PC-9 (cell line): ENCODE measurements at regions not wholly inside any gene's neighbourhood (a gene's known extent, or its start where the extent isn't known, plus 50 kb on each side); places are given as distances from the start of the nearest gene placed in this dataset.

Experiments used
- BruUV-seq: library from RNA; stranded (reverse); fragments of 400-500 nt; replicated peaks from 2 replicates; lab custom pipeline; 2021; lab: Mats Ljungman, UMichigan
- CTCF ChIA-PET: fragments of 300-600 bp; sonication (Branson Sonifier 250); formaldehyde crosslinking; loops from one replicate; lab custom pipeline; 2022; ENCODE audit warnings: antibody characterized with exemption; lab: Charles Lee
- POLR2A ChIA-PET: fragments of 300-600 bp; sonication (Branson Sonifier 250); formaldehyde crosslinking; loops from one replicate; lab custom pipeline; 2022; ENCODE audit warnings: antibody characterized with exemption; ENCODE audit not compliant: unreplicated experiment; lab: Charles Lee
- DNase-seq, 2 experiments: peaks; one replicate each; pipeline versions ENCODE4 v3.0.0 to v3.0.0-alpha.2; 2015 to 2022; ENCODE audit warnings: mixed read lengths in 1 of 2
- H2AFZ ChIP-seq: fragments of 200-600 bp; sonication (generic); 2 replicates; pipeline ENCODE4 v1.8.1; 2017; ENCODE audit warnings: antibody characterized with exemption
- H3F3A ChIP-seq: fragments of 200-600 bp; sonication (generic); 2 replicates; pipeline ENCODE4 v1.8.1; 2017; ENCODE audit warnings: antibody characterized with exemption, mild to moderate bottlenecking, low read depth; ENCODE audit not compliant: insufficient read depth
- H3K27ac ChIP-seq: fragments of 200-600 bp; sonication (generic); 2 replicates; pipeline ENCODE4 v1.6.1; 2016; ENCODE audit warnings: mixed run types
- H3K27me3 ChIP-seq: fragments of 200-600 bp; sonication (generic); 2 replicates; pipeline ENCODE4 v1.6.1; 2016; ENCODE audit warnings: low read depth, mixed run types; ENCODE audit not compliant: insufficient read depth
- H3K36me3 ChIP-seq: fragments of 200-600 bp; sonication (generic); 2 replicates; pipeline ENCODE4 v1.6.1; 2016; ENCODE audit warnings: low read depth, mixed run types
- H3K4me1 ChIP-seq: fragments of 200-600 bp; sonication (generic); replicated peaks from 2 replicates; pipeline ENCODE4 v1.6.1; 2016; ENCODE audit warnings: mixed run types; ENCODE audit not compliant: insufficient read depth
- H3K4me2 ChIP-seq: fragments of 200-600 bp; sonication (generic); 2 replicates; pipeline ENCODE4 v1.6.1; 2017; ENCODE audit warnings: mixed run types
- H3K4me3 ChIP-seq: fragments of 200-600 bp; sonication (generic); 2 replicates; pipeline ENCODE4 v1.6.1; 2016; ENCODE audit warnings: mixed run types
- H3K79me2 ChIP-seq: fragments of 200-600 bp; sonication (generic); 2 replicates; pipeline ENCODE4 v1.6.1; 2017; ENCODE audit warnings: low read depth, mixed run types
- H3K9me2 ChIP-seq: fragments of 200-600 bp; sonication (generic); 2 replicates; pipeline ENCODE4 v1.8.1; 2017; ENCODE audit warnings: mild to moderate bottlenecking; ENCODE audit not compliant: insufficient read depth
- H3K9me3 ChIP-seq: fragments of 200-600 bp; sonication (generic); 2 replicates; pipeline ENCODE4 v1.8.1; 2016; ENCODE audit warnings: low read depth; ENCODE audit not compliant: insufficient read depth
- H4K20me1 ChIP-seq: fragments of 200-600 bp; sonication (generic); 2 replicates; pipeline ENCODE4 v1.8.1; 2017; ENCODE audit not compliant: insufficient read depth
- CTCF ChIP-seq: fragments of 200-600 bp; sonication (generic); conservative IDR thresholded peaks from 2 replicates; pipeline ENCODE4 v1.6.1; 2017; ENCODE audit warnings: mixed run types, antibody characterized with exemption, mild to moderate bottlenecking, moderate library complexity
- EZH2 ChIP-seq: fragments of 200-600 bp; sonication (generic); IDR thresholded peaks from 2 replicates; pipeline ENCODE4 v1.8.0; 2017; ENCODE audit warnings: antibody characterized with exemption, low read depth
- intact Hi-C: fragments of 100-400 bp; cut with micrococcal nuclease; formaldehyde crosslinking; loops from one replicate; pipeline ENCODE4 v1.10.0; 2022; ENCODE audit not compliant: unreplicated experiment

GRCh38 chr5:88034520-88034919 is 234.1 kb downstream of the TMEM161B start:
- no peak overlapping the region for H3K27ac ChIP-seq
- no peak for DNase-seq
- H2AFZ ChIP-seq = no peak overlapping the region
- intact Hi-C loops = no loop called here
- BruUV-seq = no TSS peak
- ChIA-PET CTCF (no interaction called here), POLR2A (no interaction called here)
- H3K4me2 ChIP-seq = no peak overlapping the region
- no peaks in the 10 kb centered on the region for H3K79me2 ChIP-seq
- H4K20me1 ChIP-seq = no peaks in the 10 kb centered on the region
- no peaks in the 10 kb centered on the region for H3K36me3 ChIP-seq
- no peaks in the 10 kb centered on the region for H3F3A ChIP-seq
- H3K4me1 ChIP-seq = no peaks in the 10 kb centered on the region
- no peaks in the 10 kb centered on the region for H3K9me2 ChIP-seq
- H3K9me3 ChIP-seq = no peaks in the 10 kb centered on the region; the same call in 1 of the 2 replicates
- no peak for TF ChIP-seq EZH2
- TF ChIP-seq CTCF = no peak
- no peaks in the 10 kb centered on the region for H3K27me3 ChIP-seq
- no peak overlapping the region for H3K4me3 ChIP-seq

GRCh38 chr5:88033191-88033590 is 235.5 kb downstream of the TMEM161B start:
- Histone ChIP-seq H3K9me2 (no peaks in the 10 kb centered on the region), H3K36me3 (no peaks in the 10 kb centered on the region), H3K27me3 (no peaks in the 10 kb centered on the region), H4K20me1 (no peaks in the 10 kb centered on the region), H3K27ac (no peak overlapping the region), H3F3A (no peaks in the 10 kb centered on the region), H3K4me2 (no peak overlapping the region), H2AFZ (no peak overlapping the region), H3K79me2 (no peaks in the 10 kb centered on the region), H3K4me3 (no peak overlapping the region), H3K9me3 (no peaks in the 10 kb centered on the region; the same call in 1 of the 2 replicates), H3K4me1 (no peaks in the 10 kb centered on the region)
- DNase-seq = no peak
- TF ChIP-seq CTCF = no peak
- no peak for TF ChIP-seq EZH2
- CTCF ChIA-PET = no interaction called here
- no TSS peak for BruUV-seq
- intact Hi-C loops = no loop called here
- POLR2A ChIA-PET = no interaction called here

- H3K9me2 ChIP-seq = no peaks in the 10 kb centered on the region
- no peak for DNase-seq
- TF ChIP-seq EZH2 = no peak
- no peak for TF ChIP-seq CTCF
- ChIA-PET POLR2A (no interaction called here), CTCF (no interaction called here)
- no peaks in the 10 kb centered on the region for H4K20me1 ChIP-seq
- H3K27ac ChIP-seq = no peak overlapping the region
- no TSS peak for BruUV-seq
- H3K79me2 ChIP-seq = no peaks in the 10 kb centered on the region
- no peaks in the 10 kb centered on the region for H3K27me3 ChIP-seq
- no peaks in the 10 kb centered on the region for H3K9me3 ChIP-seq
- H3K4me3 ChIP-seq = no peak overlapping the region
- no peak overlapping the region for H3K4me2 ChIP-seq
- no peak overlapping the region for H2AFZ ChIP-seq
- H3K4me1 ChIP-seq = no peaks in the 10 kb centered on the region
- intact Hi-C loops = no loop called here
- H3K36me3 ChIP-seq = no peaks in the 10 kb centered on the region
- no peaks in the 10 kb centered on the region for H3F3A ChIP-seq
Observed at GRCh38 chr5:88029011-88029410, 239.6 kb downstream of the TMEM161B start.
